ENCODE measurements at regions not wholly inside any gene's neighbourhood (a gene's known extent, or its start where the extent isn't known, plus 50 kb on each side); places are given as distances from the start of the nearest gene placed in this dataset.

- no peak for DNase-seq (ENCODE audit: low spot score)
Measured at GRCh38 chr5:74288448-74289108, 351.9 kb downstream of the ENC1 start.

GRCh38 chr5:74288038-74288437 lies 352.5 kb downstream of the ENC1 start:
- DNase-seq (ENCODE audit: low spot score): no peak

GRCh38 chr5:74286734-74287695 lies 353.5 kb downstream of the ENC1 start:
- DNase-seq (ENCODE audit: low spot score): no peak

DNA sequence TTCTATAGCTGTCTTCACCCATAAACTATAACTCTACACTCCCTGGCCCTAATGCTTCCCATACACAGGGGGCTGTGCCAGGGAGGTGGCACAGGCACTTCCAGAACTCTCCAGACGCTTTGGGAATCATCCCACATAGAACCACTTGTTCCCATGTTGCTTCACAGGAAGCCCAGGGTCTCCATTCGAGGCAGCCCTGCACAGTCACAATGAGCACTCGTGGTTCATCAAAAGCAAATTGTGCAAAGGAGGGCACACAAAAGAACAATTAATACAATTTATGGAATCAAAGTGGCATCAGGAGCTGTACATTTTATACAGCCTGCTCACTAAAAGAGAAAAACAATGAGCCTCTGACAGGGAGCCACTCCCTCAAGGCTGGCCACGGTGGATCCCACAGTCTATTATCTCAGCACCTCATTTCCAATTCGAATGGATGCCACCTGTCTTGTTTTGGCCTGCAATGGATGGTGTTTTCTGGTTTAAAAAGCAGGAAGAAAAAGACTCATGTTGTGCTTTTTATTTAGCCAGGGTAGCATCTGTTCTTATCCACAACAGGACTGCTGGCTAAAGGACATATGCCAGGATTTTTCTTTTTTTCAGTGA lies 354.8 kb downstream of the ENC1 start:
- DNase-seq (ENCODE audit: low spot score): no peak

DNA sequence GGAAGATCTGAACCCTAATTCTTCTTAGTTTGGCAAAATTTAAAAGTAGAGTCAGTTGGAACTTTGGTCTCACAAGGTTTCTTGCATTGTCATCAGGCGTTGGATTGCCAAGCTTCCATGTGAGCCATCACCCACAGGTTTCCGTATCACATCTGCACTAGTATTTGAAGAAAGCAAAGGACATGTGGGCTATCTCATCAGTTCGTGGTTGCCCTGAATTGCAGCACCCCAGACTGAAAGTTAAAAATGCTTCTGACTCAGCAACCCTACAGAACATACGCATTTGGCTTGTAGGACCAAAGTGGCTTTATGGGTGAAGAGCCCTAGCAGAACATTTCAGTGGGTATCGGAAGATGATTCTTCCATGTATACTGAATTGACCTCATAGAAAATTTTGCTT lies 358.0 kb downstream of the ENC1 start:
- no peak for DNase-seq (ENCODE audit: low spot score)

GRCh38 chr5:74281166-74281565 lies 359.4 kb downstream of the ENC1 start:
- DNase-seq (ENCODE audit: low spot score): no peak

- DNase-seq (ENCODE audit: low spot score): no peak
Measured at GRCh38 chr5:74280306-74280705, 360.2 kb downstream of the ENC1 start.

GRCh38 chr5:74279244-74279643 lies 361.3 kb downstream of the ENC1 start:
- DNase-seq (ENCODE audit: low spot score): no peak

DNA sequence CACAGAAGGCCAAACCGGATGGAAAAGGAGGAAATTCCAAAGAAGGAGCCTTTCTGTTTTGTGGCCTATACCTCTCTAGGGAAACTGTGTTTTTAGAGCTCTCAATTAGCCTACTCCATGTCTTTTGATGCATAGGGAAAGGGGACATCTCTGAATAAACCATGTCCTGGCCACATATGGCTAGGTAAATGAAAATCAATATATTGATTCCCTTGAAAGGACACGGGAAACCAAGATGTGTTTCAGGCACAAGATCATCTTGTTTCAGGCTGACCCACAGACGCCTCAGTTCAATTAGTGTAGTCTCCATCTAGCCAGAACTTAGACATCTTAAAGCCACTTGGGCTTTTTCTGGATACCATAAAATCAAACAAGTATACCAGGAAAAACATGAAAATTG lies 363.1 kb downstream of the ENC1 start:
- DNase-seq (ENCODE audit: low spot score): no peak

GRCh38 chr5:74275171-74275992 lies 365.1 kb downstream of the ENC1 start:
- peak; percentile 53 for DNase-seq (ENCODE audit: low spot score)

DNA sequence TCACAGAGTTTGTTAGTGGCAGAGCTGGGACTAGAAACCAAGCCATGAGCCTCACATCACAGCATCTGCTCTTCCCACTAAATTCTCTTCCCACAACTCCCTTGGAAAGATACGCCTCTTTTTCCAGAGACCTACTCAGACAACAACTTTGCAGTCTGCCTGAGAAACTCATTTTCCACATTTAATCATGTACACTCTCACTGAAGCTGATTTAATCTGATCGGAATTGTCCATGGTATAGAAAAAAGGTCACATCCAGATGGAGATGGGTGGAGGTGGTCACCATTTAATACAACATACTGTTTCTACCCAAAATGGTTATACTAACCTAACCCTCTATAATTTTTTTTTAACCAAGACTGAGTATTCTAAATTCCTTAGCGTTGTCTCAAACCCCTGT lies 366.2 kb downstream of the ENC1 start:
- no peak for DNase-seq (ENCODE audit: low spot score)

GRCh38 chr5:74272831-74273451 lies 367.6 kb downstream of the ENC1 start:
- DNase-seq (ENCODE audit: low spot score): no peak

DNA sequence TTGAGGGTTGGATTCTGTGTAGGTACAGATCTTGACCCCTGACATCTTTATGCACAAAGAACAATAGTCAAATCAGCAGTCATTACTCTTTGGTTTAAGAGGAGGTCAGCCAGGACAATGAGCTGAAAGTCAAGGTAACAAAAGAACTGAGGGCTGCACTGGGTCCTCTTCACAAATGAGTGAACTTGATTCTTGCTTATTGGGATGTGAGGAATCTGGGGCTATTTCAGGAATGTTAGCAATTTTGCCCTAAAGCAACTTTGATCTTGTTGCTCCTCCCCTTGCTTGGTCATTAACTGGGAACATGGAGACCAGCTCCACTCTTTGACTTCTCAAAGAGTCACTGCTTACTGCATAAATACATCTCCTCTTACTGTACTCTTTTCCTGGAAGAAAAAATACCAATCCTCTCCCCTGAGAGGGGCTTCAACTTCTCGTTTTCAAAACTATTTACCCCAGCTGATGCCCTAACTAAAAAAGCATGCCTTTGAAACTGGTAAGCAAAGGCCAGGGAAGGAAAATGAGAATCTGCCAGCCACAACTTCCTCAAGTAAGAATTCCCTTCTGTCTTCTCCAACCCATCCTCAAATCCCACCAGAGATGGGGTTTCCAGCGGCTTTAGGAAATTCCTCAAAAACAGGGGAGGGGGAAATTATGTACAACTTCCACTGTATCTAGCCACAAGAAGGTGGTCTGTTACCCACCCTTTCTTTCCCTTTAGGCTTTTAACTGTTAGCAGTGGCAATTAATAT lies 368.3 kb downstream of the ENC1 start:
- peak; percentile 71 for DNase-seq (ENCODE audit: low spot score)

DNA sequence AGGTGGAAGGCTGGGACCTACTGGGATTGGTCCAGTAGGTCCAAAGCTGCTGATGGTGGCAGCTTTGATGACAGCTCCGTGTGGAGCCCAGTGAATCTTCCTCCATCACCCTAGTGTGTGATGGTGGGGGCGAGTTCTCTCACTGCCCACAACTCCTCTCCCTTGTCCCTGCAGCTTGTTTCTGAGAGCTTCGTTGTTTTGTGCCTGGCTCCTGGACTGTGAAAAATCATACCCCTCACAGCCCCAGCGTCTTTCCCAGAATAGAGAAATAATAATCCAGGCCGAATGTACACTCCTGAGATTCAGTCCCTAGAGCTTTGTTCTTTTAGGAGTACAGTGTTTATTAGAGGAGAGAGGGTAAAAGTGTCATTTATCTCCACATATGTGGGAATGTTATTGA lies 372.2 kb downstream of the ENC1 start:
- no peak for DNase-seq (ENCODE audit: low spot score)

DNA sequence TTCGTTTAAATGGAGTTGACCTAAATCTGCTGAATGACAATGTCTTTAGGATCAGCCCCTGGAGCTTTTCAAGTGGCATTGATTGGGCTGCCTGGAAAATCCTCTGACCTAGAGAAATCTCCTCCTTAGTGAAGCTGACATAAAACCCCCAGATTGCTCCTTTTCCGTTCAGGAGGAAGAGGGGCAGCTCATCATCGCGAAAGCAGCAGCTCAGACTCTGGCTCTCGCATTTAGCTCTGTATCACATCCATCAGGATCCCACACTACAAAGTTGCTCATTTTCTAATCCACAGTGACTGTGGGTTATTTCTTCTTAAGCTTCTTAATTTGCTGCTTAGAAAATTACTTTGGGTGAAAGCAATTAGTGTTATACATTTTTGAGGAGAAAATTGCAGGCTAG lies 373.7 kb downstream of the ENC1 start:
- DNase-seq (ENCODE audit: low spot score): no peak

GRCh38 chr5:74266132-74266531 lies 374.4 kb downstream of the ENC1 start:
- no peak for DNase-seq (ENCODE audit: low spot score)

DNA sequence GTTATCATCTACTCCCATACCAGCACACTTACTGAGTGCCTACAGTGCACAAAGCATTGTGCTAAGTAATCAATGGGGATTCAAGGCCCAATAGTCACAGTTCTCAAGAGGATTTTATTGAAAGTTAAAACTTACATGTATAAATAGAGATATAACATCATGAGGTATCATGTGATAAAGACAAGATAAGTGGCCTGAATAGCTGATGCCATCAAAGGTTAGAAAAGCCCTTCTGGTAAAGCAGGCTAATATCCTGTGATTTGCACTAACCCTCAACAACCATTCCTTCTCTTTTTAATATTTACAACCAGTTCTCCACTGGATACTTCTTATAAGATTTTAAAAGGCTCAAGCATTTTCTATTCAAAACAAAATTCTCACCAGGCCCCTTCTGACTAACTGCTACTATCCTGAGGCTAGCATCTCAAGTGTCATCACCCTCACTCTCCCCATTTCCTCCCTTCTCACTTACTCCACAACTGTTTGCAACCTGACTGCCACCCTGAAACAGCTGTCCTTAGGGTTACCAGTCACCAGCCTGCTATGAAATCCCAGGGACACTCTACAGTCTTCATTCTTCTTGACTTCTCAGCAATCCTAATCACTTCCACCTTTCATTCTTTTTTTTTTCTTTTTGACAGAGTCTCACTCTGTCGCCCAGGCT lies 377.9 kb downstream of the ENC1 start:
- no peak for DNase-seq (ENCODE audit: low spot score)

DNA sequence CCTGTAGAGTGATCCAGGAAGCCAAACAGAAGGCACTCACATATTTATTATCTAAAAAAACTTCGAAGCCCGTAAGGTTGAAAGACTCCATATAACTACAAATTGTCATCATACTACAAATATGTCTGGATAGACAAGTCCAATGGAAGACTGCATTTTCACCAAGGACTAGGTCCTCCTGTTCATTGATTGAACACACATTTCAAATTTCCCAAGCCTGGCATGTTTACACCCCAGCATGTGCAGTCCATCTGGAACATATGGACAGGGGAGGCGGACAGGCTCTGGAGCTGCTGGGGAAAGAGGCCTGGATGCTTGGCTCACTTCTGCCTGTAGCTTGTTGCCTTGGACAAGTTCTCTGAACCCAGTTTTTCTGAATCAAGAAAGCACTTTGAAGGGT lies 378.7 kb downstream of the ENC1 start:
- DNase-seq (ENCODE audit: low spot score): peak; percentile 35

- DNase-seq (ENCODE audit: low spot score): no peak
Measured at GRCh38 chr5:74261421-74261820, 379.1 kb downstream of the ENC1 start.

- no peak for DNase-seq (ENCODE audit: low spot score)
Measured at GRCh38 chr5:74259572-74259971, 381.0 kb downstream of the ENC1 start.

All from AG20443 (cell line).